ENCODE measurements at regions not wholly inside any gene's neighbourhood (a gene's known extent, or its start where the extent isn't known, plus 50 kb on each side); places are given as distances from the start of the nearest gene placed in this dataset.
"Not testable (repeated sequence)": the region's sequence is repeated elsewhere in the genome, so short reads cannot be mapped to it uniquely, and the experiment has no call there.

GRCh38 chr15:85196697-85197096 is 183.7 kb upstream of the AKAP13 start:
- not testable (repeated sequence) for H3K4me3 Mint-ChIP-seq; H3K4me1 Mint-ChIP-seq; H3K9me3 Mint-ChIP-seq; H3K36me3 Mint-ChIP-seq (ENCODE audit: low read depth); H3K27ac Mint-ChIP-seq; ATAC-seq (replicated peaks); H3K27me3 Mint-ChIP-seq

GRCh38 chr15:85197582-85197981 is 182.8 kb upstream of the AKAP13 start:
- H3K36me3 Mint-ChIP-seq (ENCODE audit: low read depth); H3K4me3 Mint-ChIP-seq; H3K27me3 Mint-ChIP-seq; ATAC-seq (replicated peaks); H3K9me3 Mint-ChIP-seq; H3K4me1 Mint-ChIP-seq; H3K27ac Mint-ChIP-seq: not testable (repeated sequence)

- not testable (repeated sequence) for H3K4me3 Mint-ChIP-seq; H3K4me1 Mint-ChIP-seq; H3K27ac Mint-ChIP-seq; H3K9me3 Mint-ChIP-seq; ATAC-seq (replicated peaks); H3K36me3 Mint-ChIP-seq (ENCODE audit: low read depth); H3K27me3 Mint-ChIP-seq
These were observed 182.0 kb upstream of the AKAP13 start for GRCh38 chr15:85198432-85198831.

GRCh38 chr15:85200215-85200614 is 180.2 kb upstream of the AKAP13 start:
- not testable (repeated sequence) for H3K4me1 Mint-ChIP-seq; H3K9me3 Mint-ChIP-seq; H3K27me3 Mint-ChIP-seq; H3K4me3 Mint-ChIP-seq; H3K27ac Mint-ChIP-seq; H3K36me3 Mint-ChIP-seq (ENCODE audit: low read depth)
- peak; percentile 85 for ATAC-seq (replicated peaks)

- not testable (repeated sequence) for H3K4me1 Mint-ChIP-seq; H3K27ac Mint-ChIP-seq; H3K4me3 Mint-ChIP-seq; H3K36me3 Mint-ChIP-seq (ENCODE audit: low read depth); H3K27me3 Mint-ChIP-seq; ATAC-seq (replicated peaks); H3K9me3 Mint-ChIP-seq
These were observed 179.1 kb upstream of the AKAP13 start for GRCh38 chr15:85201118-85201793.

- H3K36me3 Mint-ChIP-seq (ENCODE audit: low read depth); ATAC-seq (replicated peaks); H3K4me1 Mint-ChIP-seq; H3K9me3 Mint-ChIP-seq; H3K27me3 Mint-ChIP-seq; H3K27ac Mint-ChIP-seq; H3K4me3 Mint-ChIP-seq: not testable (repeated sequence)
These were observed 175.9 kb upstream of the AKAP13 start for GRCh38 chr15:85204481-85204880.

- not testable (repeated sequence) for H3K27me3 Mint-ChIP-seq; H3K4me1 Mint-ChIP-seq; H3K4me3 Mint-ChIP-seq; H3K9me3 Mint-ChIP-seq; H3K36me3 Mint-ChIP-seq (ENCODE audit: low read depth); H3K27ac Mint-ChIP-seq; ATAC-seq (replicated peaks)
These were observed 146.5 kb upstream of the AKAP13 start for GRCh38 chr15:85233791-85234325.

GRCh38 chr15:85234450-85235196 is 145.8 kb upstream of the AKAP13 start:
- H3K36me3 Mint-ChIP-seq (ENCODE audit: low read depth); H3K4me3 Mint-ChIP-seq; H3K4me1 Mint-ChIP-seq; H3K27ac Mint-ChIP-seq; ATAC-seq (replicated peaks); H3K27me3 Mint-ChIP-seq; H3K9me3 Mint-ChIP-seq: not testable (repeated sequence)

GRCh38 chr15:85244056-85244455 is 136.3 kb upstream of the AKAP13 start:
- not testable (repeated sequence) for H3K27ac Mint-ChIP-seq; H3K36me3 Mint-ChIP-seq (ENCODE audit: low read depth); H3K9me3 Mint-ChIP-seq; H3K27me3 Mint-ChIP-seq; H3K4me1 Mint-ChIP-seq; ATAC-seq (replicated peaks); H3K4me3 Mint-ChIP-seq

- not testable (repeated sequence) for ATAC-seq (replicated peaks); H3K9me3 Mint-ChIP-seq
These were observed 129.4 kb upstream of the AKAP13 start for GRCh38 chr15:85250938-85251542.

GRCh38 chr15:85253196-85253915 is 127.0 kb upstream of the AKAP13 start:
- H3K27me3 Mint-ChIP-seq; H3K9me3 Mint-ChIP-seq; H3K36me3 Mint-ChIP-seq (ENCODE audit: low read depth); H3K4me1 Mint-ChIP-seq; H3K27ac Mint-ChIP-seq; H3K4me3 Mint-ChIP-seq: not testable (repeated sequence)
- peak; percentile 63 for ATAC-seq (replicated peaks)

More at GRCh38 chr15:85250938-85251542, 129.4 kb upstream of the AKAP13 start:
- not testable (repeated sequence) for H3K4me1 Mint-ChIP-seq; H3K36me3 Mint-ChIP-seq (ENCODE audit: low read depth); H3K27me3 Mint-ChIP-seq; H3K4me3 Mint-ChIP-seq; H3K27ac Mint-ChIP-seq

- not testable (repeated sequence) for H3K9me3 Mint-ChIP-seq; H3K27me3 Mint-ChIP-seq; H3K36me3 Mint-ChIP-seq (ENCODE audit: low read depth); H3K27ac Mint-ChIP-seq; H3K4me1 Mint-ChIP-seq; ATAC-seq (replicated peaks); H3K4me3 Mint-ChIP-seq
These were observed 125.4 kb upstream of the AKAP13 start for GRCh38 chr15:85254961-85255360.

GRCh38 chr15:85255502-85255901 is 124.9 kb upstream of the AKAP13 start:
- H3K27ac Mint-ChIP-seq; H3K27me3 Mint-ChIP-seq; H3K4me1 Mint-ChIP-seq; H3K4me3 Mint-ChIP-seq; H3K36me3 Mint-ChIP-seq (ENCODE audit: low read depth); ATAC-seq (replicated peaks); H3K9me3 Mint-ChIP-seq: not testable (repeated sequence)

- H3K4me1 Mint-ChIP-seq; H3K27ac Mint-ChIP-seq; H3K36me3 Mint-ChIP-seq (ENCODE audit: low read depth); ATAC-seq (replicated peaks); H3K9me3 Mint-ChIP-seq; H3K27me3 Mint-ChIP-seq; H3K4me3 Mint-ChIP-seq: not testable (repeated sequence)
These were observed 124.1 kb upstream of the AKAP13 start for GRCh38 chr15:85256009-85256997.
